ENCODE measurements at regions not wholly inside any gene's neighbourhood (a gene's known extent, or its start where the extent isn't known, plus 50 kb on each side); places are given as distances from the start of the nearest gene placed in this dataset.

DNA sequence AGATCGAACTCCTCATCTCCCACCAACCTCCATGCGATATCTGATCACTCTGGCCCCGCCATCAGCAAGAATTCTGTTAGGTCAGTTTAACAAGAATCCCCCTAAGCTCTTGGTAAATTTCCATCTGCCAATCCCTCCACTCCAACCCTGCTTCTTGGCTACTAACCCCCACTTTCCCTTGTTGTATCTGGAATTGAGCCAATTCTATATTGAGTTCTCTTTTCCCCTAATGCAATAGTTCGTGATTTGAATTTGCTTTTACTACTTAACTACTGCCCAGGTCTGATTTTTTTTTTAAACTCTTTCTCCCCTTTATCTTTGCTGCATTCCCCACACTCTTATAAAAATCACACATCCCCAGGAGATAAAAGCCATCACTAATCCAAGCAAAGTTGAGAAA is 159.3 kb upstream of the STK17B start:
- in situ Hi-C loops (cut with HindIII; ENCODE audit: low pct_unique_long_range_greater_than_20kb, low sequenced_read_pairs): no loop called here
- no peak for DNase-seq (ENCODE audit: low read depth, low spot score)

DNA sequence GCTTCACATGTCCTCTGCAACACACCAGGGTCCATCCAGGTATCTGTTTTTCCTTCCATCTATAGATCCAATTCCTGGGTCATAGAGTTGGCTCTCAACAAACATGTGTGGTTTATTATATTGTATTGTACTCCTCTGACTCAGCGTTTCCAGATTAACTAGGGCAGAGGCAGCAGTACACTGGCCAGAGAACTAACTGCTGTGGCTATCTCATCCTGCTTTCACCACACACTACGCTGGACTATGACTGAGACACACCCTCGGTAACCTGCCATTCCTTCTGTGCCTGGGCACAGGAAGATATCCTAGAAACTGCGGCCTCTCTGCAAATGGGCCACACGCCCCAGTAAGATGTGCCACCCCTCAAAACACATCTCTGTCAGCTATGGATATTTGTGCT is 159.8 kb upstream of the STK17B start:
- DNase-seq (ENCODE audit: low read depth, low spot score): no peak
- in situ Hi-C loops (cut with HindIII; ENCODE audit: low pct_unique_long_range_greater_than_20kb, low sequenced_read_pairs): no loop called here

GRCh38 chr2:196331851-196332250 is 160.5 kb upstream of the STK17B start:
- in situ Hi-C loops (cut with HindIII; ENCODE audit: low pct_unique_long_range_greater_than_20kb, low sequenced_read_pairs): no loop called here
- DNase-seq (ENCODE audit: low read depth, low spot score): no peak

DNA sequence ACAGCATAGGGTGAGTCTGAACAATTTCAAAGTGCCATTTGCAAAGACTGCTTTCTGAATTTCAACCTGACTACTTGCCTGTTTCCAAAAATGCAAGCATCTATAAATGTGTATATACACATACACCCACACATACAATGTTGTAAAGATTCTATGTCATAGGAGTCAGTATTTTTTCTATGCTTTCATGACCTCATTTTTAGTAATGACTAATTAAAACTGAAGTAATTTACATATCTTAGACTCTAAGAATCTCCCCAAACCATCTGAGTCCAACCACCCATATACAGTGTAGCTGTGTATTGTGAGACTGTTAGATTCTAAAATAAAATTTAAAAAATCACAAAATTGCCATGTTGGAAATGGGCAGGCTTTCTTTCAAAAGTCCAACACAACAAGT is 162.0 kb upstream of the STK17B start:
- in situ Hi-C loops (cut with HindIII; ENCODE audit: low pct_unique_long_range_greater_than_20kb, low sequenced_read_pairs): no loop called here
- DNase-seq (ENCODE audit: low read depth, low spot score): no peak

GRCh38 chr2:196334710-196335109 is 163.3 kb upstream of the STK17B start:
- in situ Hi-C loops (cut with HindIII; ENCODE audit: low pct_unique_long_range_greater_than_20kb, low sequenced_read_pairs): no loop called here
- no peak for DNase-seq (ENCODE audit: low read depth, low spot score)

- no peak for DNase-seq (ENCODE audit: low read depth, low spot score)
- in situ Hi-C loops (cut with HindIII; ENCODE audit: low pct_unique_long_range_greater_than_20kb, low sequenced_read_pairs): no loop called here
Measured at GRCh38 chr2:196335221-196335634, 163.8 kb upstream of the STK17B start.

DNA sequence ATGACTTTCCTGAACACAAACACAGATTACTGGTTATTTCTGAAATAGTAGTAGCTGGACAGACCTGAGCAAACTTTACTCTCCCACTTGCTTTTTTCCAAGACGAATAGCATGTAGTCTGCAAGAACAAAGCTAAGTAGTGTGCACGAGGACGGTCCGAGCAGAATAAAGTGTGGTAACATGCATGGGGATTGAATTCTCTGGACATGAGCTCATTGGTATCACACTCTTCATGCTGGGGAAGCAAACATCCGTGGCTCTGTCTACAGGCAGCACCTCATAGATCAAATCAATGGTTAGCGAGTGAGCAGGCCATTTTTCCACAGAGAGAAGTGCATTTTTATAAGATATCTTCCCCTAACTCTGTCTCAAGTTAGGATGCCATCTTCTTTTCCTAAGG is 164.8 kb upstream of the STK17B start:
- in situ Hi-C loops (cut with HindIII; ENCODE audit: low pct_unique_long_range_greater_than_20kb, low sequenced_read_pairs): no loop called here
- no peak for DNase-seq (ENCODE audit: low read depth, low spot score)

DNA sequence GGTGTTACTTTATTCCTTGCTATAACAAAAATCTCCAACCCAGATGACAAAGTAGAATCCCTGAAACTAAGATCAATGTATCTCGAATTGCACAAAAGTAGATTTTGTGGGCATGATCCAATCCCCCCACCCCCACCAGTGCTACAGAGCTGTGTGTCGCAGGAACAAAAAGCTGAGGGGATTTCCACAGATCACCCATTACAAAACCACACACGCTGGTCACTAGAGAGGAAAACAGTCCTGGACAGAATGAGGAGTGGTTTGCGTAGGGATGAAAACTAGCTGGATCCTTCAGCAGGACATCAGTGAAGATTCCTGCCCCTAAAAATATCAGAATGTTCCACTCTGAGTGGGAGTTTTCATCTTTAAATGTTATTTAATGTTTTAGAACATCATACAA is 165.3 kb upstream of the STK17B start:
- no peak for DNase-seq (ENCODE audit: low read depth, low spot score)
- in situ Hi-C loops (cut with HindIII; ENCODE audit: low pct_unique_long_range_greater_than_20kb, low sequenced_read_pairs): no loop called here

DNA sequence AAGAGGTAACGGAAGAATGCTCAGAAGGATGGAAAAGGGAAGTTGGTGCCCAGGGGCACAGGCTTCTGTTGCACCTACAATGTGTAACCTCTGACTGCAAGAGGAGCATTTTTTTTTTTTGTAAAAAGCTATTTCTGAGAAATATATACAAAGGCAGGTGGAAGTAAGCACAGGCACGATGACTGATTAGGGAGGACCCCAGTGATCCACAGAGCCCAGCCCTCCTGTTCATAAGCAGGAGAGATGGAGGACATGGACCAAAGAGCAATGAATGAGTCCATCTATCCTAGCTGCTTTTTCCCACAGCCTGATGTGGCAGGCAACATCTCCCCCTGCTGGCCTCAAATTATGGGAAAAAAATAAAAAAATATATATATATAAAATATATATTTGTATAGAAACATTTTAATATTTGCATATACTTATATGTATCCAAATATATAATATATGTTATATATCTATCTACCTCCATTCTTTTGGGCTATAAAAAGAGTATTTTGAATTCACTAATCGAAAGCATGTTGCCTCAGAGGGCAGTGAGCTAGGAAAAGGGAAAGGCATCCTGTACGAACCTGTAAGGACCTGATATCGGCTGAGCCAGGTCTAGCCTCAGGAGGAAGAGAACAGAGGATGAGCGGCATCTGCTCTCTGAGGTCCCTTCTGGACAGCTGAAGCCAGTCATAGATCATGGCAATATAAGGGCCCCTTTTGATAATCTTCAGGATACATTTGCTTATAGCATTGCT is 166.0 kb upstream of the STK17B start:
- DNase-seq (ENCODE audit: low read depth, low spot score): peak; percentile 41
- in situ Hi-C loops (cut with HindIII; ENCODE audit: low pct_unique_long_range_greater_than_20kb, low sequenced_read_pairs): no loop called here

- DNase-seq (ENCODE audit: low read depth, low spot score): no peak
- in situ Hi-C loops (cut with HindIII; ENCODE audit: low pct_unique_long_range_greater_than_20kb, low sequenced_read_pairs): no loop called here
Measured at GRCh38 chr2:196338440-196338839, 167.1 kb upstream of the STK17B start.

DNA sequence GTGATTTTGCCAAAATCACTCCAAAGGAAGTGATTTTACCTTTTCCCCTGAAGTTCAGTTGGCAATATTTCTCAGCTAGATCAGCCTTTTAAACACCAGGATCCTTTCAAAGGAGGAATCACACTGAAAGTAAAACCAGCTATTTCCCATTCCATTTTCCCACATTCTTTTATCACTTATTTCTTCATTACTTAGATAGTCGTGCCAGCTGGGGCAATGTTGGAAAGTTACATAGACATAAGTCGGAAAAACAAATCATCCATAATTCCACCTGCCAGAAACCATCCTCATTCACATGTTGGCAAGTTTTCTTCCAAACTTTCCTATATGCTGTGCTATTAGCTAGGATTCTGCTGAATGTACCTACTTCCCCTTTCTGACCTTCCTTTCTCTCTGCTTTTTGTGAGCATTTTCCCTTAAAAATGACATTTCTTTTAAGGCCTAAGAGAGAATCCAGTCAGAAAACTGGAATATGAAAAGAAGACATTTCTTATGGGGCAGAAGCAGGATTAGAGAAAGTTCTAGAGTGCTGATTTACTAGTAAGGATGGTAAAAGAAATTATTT is 170.0 kb upstream of the STK17B start:
- in situ Hi-C loops (cut with HindIII; ENCODE audit: low pct_unique_long_range_greater_than_20kb, low sequenced_read_pairs): no loop called here
- DNase-seq (ENCODE audit: low read depth, low spot score): no peak

GRCh38 chr2:196344397-196344796 is 173.0 kb upstream of the STK17B start:
- in situ Hi-C loops (cut with HindIII; ENCODE audit: low pct_unique_long_range_greater_than_20kb, low sequenced_read_pairs): no loop called here
- no peak for DNase-seq (ENCODE audit: low read depth, low spot score)

- in situ Hi-C loops (cut with HindIII; ENCODE audit: low pct_unique_long_range_greater_than_20kb, low sequenced_read_pairs): no loop called here
- no peak for DNase-seq (ENCODE audit: low read depth, low spot score)
Measured at GRCh38 chr2:196353717-196354116, 182.3 kb upstream of the STK17B start.

DNA sequence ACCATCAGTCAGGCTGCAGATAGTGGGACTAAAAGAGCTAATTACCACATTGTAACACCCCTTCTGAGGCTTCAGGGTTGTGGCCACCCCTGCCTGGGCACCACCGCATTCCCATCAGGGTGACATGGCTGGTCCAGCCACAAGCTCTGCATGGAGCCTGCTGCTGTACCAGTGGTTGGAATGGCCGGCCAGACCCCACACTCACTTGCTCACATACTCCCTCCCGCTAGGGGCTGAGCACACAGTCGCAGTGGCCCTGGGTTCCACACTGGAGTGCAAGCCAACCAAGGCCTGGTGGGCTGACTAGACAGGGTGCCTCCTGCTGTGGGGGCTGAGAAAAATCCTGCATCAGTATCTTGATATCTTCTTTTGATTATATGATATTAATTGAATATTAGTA is 182.8 kb upstream of the STK17B start:
- in situ Hi-C loops (cut with HindIII; ENCODE audit: low pct_unique_long_range_greater_than_20kb, low sequenced_read_pairs): no loop called here

DNA sequence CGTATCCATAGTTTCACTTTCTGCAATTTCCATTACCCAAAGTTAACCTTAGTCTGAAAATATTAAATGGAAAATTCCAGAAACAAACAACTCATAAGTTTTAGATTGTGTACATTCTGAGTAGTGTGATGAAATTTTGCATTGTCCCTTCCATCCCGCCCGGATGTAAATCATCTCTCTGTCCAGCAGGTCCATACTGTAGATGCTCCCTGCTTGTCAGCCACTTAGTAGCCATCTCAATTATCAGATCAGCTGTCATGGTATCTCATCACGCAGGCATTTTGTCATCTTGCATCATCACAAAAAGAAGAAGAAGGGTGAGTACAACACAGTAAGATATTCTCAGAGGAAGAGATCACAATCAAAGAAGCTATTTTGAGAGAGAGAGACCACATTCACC is 185.0 kb upstream of the STK17B start:
- in situ Hi-C loops (cut with HindIII; ENCODE audit: low pct_unique_long_range_greater_than_20kb, low sequenced_read_pairs): no loop called here
- DNase-seq (ENCODE audit: low read depth, low spot score): no peak

More for the DNA sequence above, 182.8 kb upstream of the STK17B start:
- DNase-seq (ENCODE audit: low read depth, low spot score): no peak

DNA sequence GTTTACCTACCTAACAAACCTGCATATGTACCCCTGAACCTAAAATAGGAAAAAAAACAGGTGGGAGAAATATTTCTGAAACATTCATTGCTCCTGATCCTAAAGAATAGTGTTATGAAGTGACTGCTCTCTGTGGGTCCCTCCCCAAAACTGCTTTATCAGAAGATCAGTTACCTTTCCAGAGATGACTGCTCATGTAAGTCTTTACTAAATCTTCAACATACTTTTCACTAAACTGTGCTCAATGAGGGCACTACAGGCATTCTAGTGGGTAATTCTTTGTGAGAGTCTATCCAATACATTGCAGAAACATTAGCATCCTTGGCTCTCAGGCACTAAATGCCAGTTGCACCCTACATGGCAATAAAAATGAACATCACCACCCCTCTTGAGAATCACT is 189.3 kb upstream of the STK17B start:
- in situ Hi-C loops (cut with HindIII; ENCODE audit: low pct_unique_long_range_greater_than_20kb, low sequenced_read_pairs): no loop called here

DNA sequence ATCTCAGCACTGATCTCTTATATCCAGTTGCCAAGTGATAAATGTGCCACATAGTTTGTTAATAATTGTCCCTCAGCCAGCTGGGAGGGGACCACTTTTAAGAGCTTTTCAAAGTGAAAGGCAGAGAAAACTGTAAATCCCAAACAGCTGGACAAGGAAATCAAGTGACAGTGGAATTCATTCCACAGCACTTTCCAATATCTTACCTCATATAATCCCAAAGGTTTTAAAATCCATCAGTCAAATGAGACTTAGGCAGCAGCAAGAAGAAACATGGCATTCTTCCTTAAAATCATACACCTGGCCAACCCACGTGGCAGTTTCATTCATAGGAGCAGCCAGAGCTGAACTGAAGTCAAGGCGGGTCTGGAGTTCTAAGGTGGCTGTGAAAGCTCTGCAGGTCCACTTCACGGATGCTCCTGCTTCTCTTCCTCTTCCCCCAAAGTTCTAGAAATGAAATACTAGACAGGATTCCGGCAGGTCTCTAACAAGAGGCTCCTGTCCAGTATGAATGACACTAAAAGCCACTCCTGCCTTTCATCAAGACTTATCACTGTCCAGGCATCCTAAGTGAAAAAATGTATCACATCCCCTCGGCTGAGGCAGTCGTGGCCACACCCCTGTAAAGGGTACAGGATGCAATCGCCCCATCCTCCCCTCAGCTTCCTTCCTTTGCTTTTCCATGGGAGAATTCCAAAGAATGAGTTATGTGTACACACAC is 190.4 kb upstream of the STK17B start:
- DNase-seq (ENCODE audit: low read depth, low spot score): no peak
- in situ Hi-C loops (cut with HindIII; ENCODE audit: low pct_unique_long_range_greater_than_20kb, low sequenced_read_pairs): no loop called here

More for the DNA sequence above, 189.3 kb upstream of the STK17B start:
- DNase-seq (ENCODE audit: low read depth, low spot score): no peak

GRCh38 chr2:196362973-196363549 is 191.7 kb upstream of the STK17B start:
- in situ Hi-C loops (cut with HindIII; ENCODE audit: low pct_unique_long_range_greater_than_20kb, low sequenced_read_pairs): no loop called here

DNA sequence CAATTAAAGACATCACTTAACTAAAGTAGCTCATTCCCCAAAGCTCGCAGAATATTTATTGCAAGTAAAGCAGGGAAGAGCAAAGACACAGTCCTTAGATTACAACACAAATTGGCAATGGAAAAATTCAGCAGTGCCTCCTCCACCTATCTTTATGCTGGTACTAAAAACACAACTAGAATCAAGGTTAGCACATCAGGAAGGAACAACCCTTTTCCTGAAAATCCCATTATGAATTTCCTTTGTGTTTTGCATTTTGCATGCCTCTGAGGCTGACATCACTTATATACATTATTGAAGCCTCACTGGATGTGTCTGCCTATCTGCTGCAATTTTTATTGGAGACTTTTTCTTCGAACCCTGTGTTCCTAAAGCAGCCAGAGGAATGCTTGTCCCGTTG is 193.8 kb upstream of the STK17B start:
- in situ Hi-C loops (cut with HindIII; ENCODE audit: low pct_unique_long_range_greater_than_20kb, low sequenced_read_pairs): no loop called here
- no peak for DNase-seq (ENCODE audit: low read depth, low spot score)

More at GRCh38 chr2:196362973-196363549, 191.7 kb upstream of the STK17B start:
- no peak for DNase-seq (ENCODE audit: low read depth, low spot score)

Measured in SK-MEL-5 (cell line).